NCI-H2081 (cell line): ENCODE measurements at regions not wholly inside any gene's neighbourhood (a gene's known extent, or its start where the extent isn't known, plus 50 kb on each side); places are given as distances from the start of the nearest gene placed in this dataset.

Experiments used
- DNase-seq, 2 experiments: peaks; one replicate each; lab custom pipeline; 2025; lab: John Stamatoyannopoulos, UW

GRCh38 chr3:68467465-68467864 lies 464.9 kb downstream of the TAFA4 start:
- DNase-seq: no peak

- DNase-seq: no peak
Observed at GRCh38 chr3:68458581-68458980, 473.8 kb downstream of the TAFA4 start.

DNA sequence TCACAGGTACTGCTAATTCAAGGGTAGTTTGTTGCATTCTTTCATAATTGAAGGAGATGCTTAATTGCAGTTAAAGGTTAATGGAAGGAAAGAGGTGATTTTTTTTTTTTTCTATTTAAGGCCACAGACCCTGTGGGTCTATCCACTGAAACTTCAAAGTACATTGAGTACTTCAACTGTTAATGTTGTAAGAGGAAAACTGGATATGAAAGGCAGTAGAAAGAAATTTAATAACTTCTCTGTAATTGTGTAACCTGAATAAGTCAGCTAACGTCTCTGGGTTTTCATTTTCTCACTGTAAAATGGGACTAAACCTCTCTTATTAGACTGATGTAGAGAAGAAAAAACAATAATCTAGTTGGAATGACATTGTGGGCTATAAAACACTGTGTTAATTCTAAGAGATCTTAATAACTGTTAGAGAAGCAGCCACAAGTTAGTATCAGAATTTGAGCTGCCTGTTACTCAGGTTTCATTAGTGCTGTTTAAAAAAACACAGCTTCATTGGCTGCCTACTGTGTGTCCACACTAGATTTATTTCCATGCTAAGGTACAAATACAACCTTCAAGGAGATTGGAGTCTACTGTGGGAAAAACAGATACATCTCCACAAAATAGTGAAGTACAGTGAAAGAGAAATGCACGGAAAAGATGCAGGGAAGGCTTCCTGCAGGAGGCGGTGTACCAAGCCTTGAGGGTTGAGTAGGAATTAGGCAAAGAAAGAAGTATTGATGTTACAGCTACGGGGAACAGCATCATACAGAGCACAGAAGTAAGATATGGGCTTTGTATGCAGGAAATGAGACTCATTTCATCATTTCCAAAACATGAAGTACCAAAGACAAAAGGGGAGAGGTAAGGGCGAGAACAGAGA lies 483.6 kb downstream of the TAFA4 start:
- DNase-seq: no peak

- DNase-seq: no peak
Observed at GRCh38 chr3:68447885-68448284, 484.5 kb downstream of the TAFA4 start.

DNA sequence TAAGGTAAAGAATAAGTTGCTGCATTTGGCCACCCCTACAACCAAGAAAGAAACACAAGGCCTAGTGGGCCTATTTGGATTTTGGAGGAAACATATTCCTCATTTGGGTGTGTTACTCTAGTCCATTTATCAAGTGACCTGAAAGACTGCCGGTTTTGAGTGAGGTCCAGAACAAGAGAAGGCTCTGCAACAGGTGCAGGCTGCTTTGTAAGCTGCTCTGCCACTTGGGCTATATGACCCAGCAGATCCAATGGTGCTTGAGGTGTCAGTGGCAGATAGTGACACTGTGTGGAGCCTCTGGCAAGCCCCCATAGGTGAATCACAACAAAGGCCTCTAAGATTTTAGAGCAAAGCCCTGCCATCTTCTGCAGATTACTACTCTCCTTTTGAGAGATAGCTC lies 491.3 kb downstream of the TAFA4 start:
- DNase-seq: no peak

GRCh38 chr3:68436619-68437401 lies 495.5 kb downstream of the TAFA4 start:
- DNase-seq: no peak

DNA sequence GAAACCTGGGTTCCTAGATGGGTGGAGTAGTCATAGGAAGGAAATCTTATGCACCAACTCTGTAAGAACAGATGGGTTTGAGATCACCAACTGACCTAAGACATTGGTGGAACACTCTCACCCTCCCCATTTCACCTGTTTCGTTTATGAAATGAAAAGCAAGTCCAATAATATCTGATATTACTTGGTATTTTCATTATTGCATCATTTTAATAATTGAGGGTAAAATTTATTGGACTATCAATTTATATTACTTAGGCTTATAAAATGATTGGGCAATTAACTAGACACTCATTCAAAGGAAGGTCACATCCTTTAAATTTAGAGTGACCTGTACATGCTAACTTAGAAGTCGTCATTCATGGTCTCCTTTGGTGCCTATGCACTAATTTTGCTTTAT lies 503.9 kb downstream of the TAFA4 start:
- no peak for DNase-seq

DNA sequence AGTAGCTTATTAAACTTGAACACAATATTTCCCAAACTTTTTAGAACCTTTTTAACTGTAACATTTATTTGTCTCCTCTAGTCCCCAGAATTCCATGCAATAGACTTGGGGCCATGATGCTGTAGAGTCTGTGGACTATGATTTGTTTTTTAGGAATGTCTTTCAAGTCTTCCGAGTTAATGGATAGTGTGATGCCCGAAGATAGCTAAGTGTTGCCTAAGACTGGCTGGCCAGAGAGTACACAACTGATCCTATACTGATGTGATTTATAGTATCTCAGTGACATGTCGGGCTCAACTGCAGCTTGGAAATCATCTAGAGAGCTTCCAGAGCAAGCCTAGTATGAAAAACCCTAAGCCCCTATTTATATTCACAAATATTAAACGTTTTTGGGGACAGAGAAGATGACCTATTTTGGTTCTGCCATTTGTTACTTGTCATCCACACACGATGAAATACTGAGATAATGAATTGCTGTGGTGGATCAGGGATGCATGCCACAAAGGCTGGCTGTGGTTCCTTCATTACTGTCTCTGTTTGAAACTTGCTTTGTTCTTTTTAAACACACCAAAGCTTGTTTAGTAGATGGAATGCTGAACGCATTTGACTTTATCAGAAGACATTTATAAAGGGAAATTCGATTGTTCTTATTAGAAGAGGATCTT lies 507.4 kb downstream of the TAFA4 start:
- DNase-seq: no peak

- DNase-seq: no peak
Observed at GRCh38 chr3:68408626-68409025, 523.7 kb downstream of the TAFA4 start.

GRCh38 chr3:68403741-68404140 lies 528.6 kb downstream of the TAFA4 start:
- DNase-seq: no peak

DNA sequence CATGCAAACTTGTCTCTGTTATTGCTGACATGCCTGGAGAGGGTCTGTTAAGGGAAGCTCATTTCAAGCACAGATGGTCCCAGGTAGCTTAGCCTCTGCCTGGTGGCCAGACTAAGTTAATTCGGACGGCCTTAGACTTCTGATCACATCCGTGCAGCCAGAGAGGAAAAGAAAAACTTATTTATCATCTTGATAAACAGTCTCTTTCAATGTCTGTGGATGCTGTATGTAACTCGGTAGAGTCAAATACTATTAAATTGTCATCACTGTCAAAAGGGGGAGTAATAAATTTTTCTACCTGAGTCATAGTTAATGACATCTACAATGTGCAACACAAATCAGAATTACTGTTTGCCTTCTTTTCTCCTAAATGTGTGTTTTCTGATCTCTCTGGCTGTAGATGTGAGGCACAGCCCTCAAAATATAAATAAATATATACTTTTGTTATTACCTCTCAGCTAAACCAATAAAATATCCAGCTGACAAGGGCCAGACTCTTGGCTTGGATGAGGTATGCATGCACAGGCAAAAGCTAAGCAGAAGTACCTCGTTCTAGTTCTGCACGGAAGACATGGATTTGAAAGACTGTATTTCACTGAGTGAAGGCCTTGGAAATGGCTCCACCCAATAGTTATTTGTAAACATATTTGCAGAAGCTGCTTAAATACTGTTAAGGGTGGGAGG lies 530.0 kb downstream of the TAFA4 start:
- DNase-seq: no peak

DNA sequence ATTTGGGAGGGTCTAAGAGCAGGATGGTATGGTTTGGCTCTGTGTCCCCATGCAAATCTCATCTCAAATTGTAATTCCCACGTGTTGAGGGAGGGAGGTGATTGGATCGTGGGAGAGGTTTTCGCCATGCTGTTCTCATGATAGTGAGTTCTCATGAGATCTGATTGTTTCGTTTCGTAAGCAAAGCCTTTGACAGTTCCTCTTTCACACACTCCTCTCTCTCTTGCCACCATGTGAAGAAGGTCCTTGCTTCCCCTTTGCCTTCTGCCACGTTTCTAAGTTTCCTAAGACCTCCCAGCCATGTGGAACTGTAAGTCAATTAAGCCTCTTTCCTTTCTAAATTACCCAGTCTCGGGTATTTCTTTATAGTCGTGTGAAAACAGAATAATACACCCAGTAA lies 553.7 kb downstream of the TAFA4 start:
- no peak for DNase-seq

GRCh38 chr3:68373727-68374126 lies 558.6 kb downstream of the TAFA4 start:
- DNase-seq: no peak

GRCh38 chr3:68363796-68364195 lies 568.6 kb downstream of the TAFA4 start:
- DNase-seq: no peak

DNA sequence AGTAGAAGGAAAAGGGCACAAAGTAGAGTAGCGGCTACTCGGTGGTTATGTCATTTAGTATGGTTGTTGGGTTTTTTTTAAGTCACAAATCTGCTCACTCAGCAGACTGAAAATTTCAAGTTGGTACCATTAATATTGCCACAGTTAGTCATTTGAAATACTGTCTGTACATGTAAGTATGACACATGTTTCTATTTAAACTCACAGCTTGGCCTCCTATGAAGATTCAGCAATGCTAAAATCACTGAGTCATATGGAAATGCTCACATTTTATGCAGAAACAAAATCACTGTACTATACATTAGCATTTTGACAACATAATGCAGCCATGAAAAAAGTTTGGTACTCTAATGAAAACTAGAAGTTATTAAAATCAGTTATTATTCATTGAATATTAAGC lies 571.9 kb downstream of the TAFA4 start:
- no peak for DNase-seq

DNA sequence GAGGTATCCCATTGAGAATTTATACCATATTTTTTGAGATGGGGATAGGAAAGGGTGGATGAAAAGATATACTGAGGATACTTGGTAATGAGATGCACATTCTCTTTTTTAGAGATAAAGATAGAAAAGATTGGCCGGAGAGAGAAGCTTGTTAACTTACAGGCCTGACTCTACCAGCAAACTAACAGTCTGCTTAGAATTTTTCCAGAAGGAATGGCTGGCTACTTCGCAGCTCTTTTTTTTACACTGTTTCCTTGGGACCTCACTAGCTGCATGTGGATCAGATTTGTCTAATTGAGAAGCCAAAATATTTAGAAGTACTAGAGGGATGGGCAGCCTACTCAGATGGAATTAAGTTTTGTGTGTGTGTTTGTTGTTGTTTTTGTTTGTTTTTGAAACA lies 586.6 kb downstream of the TAFA4 start:
- no peak for DNase-seq

DNA sequence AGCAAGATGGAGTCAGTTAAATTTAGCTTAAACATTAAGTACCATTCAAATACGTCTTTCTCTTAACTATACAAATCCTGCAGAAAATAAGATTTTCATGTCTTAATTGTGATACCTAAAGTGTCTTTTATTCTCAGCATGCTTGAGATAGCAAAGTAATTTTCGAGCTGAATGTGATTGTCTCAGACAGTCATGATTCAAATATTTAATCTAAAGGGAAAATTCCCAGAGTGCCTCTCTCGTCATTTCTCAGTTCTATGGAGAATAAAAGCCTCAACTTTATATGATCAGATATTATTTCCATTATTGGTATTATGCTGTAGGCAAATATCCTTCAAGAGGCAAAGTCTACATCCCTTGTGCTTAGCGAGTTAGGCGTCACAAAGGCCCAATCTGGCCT lies 589.9 kb downstream of the TAFA4 start:
- no peak for DNase-seq

- no peak for DNase-seq
Observed at GRCh38 chr3:68336042-68336441, 596.3 kb downstream of the TAFA4 start.

GRCh38 chr3:68334367-68334986 lies 597.9 kb downstream of the TAFA4 start:
- no peak for DNase-seq

DNA sequence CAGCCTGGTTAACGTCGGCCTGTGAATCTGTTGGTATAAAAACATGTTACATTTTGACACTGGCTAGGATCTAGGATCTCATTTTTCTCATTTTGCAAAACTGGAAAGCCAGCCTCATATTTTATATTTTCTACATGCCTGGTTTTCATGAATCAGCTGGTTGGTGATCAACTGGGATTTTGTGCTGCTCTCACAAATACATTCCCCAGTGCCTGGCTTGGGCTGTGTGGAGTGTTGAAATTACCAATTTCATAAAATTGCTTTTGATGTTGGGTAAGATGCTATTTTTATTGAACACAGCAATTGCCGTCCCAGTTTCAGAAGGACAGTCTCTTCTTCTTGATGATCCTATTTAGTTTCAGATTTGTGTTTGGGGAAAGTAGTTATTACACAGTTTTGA lies 604.3 kb downstream of the TAFA4 start:
- no peak for DNase-seq

GRCh38 chr3:68315964-68316363 lies 616.4 kb downstream of the TAFA4 start:
- DNase-seq: no peak

GRCh38 chr3:68315546-68315945 lies 616.8 kb downstream of the TAFA4 start:
- peak in 1 of 2 experiments; percentile 66 for DNase-seq
